ENCODE measurements at regions not wholly inside any gene's neighbourhood (a gene's known extent, or its start where the extent isn't known, plus 50 kb on each side); places are given as distances from the start of the nearest gene placed in this dataset.

DNA sequence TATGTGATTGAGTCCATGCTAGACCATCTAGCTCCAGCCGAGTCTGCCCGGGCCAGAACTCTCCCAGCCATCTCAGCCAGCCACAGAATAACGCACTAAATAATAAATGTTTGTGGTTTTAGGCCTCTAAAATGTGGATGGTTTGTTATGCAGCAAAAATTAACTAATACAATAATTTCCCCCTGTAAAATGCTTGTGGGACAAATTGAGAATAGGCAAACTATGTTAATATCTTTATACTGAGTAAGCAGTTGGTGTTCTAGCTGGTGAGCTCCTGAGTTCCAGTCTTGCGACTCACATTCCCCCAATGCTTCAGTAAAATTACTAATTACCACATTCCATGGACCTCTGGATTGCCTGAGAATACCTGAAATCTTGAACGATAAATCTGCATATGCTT lies 316.8 kb upstream of the NFE2L3 start:
- TF ChIP-seq, protein P1, sequence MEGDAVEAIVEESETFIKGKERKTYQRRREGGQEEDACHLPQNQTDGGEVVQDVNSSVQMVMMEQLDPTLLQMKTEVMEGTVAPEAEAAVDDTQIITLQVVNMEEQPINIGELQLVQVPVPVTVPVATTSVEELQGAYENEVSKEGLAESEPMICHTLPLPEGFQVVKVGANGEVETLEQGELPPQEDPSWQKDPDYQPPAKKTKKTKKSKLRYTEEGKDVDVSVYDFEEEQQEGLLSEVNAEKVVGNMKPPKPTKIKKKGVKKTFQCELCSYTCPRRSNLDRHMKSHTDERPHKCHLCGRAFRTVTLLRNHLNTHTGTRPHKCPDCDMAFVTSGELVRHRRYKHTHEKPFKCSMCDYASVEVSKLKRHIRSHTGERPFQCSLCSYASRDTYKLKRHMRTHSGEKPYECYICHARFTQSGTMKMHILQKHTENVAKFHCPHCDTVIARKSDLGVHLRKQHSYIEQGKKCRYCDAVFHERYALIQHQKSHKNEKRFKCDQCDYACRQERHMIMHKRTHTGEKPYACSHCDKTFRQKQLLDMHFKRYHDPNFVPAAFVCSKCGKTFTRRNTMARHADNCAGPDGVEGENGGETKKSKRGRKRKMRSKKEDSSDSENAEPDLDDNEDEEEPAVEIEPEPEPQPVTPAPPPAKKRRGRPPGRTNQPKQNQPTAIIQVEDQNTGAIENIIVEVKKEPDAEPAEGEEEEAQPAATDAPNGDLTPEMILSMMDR (IDR thresholded peaks at IDR 0.05), result no peak
- no peak for TF ChIP-seq POLR2A (IDR thresholded peaks at IDR 0.05; ENCODE audit: low read depth)
